Glomerular endothelial cell (primary cell): ENCODE measurements at regions not wholly inside any gene's neighbourhood (a gene's known extent, or its start where the extent isn't known, plus 50 kb on each side); places are given as distances from the start of the nearest gene placed in this dataset.

ENCODE experiments used
- DNase-seq: peaks from one replicate; pipeline ENCODE4 v3.0.0-alpha.2; 2011; ENCODE audit warnings: low read depth, low spot score; ENCODE audit errors: extremely low read depth

- no peak for DNase-seq
Observed at GRCh38 chr2:125842041-125842440, 813.9 kb upstream of the GYPC start.

- no peak for DNase-seq
Observed at GRCh38 chr2:125850541-125850940, 805.4 kb upstream of the GYPC start.

GRCh38 chr2:125852364-125852763 lies 803.6 kb upstream of the GYPC start:
- no peak for DNase-seq

GRCh38 chr2:125853626-125854025 lies 802.3 kb upstream of the GYPC start:
- DNase-seq: no peak

GRCh38 chr2:125855204-125855603 lies 800.8 kb upstream of the GYPC start:
- DNase-seq: no peak

- no peak for DNase-seq
Observed at GRCh38 chr2:125857971-125858794, 797.8 kb upstream of the GYPC start.

GRCh38 chr2:125861461-125861860 lies 794.5 kb upstream of the GYPC start:
- no peak for DNase-seq

GRCh38 chr2:125867908-125868307 lies 788.0 kb upstream of the GYPC start:
- no peak for DNase-seq

GRCh38 chr2:125870264-125870663 lies 785.7 kb upstream of the GYPC start:
- DNase-seq: no peak

GRCh38 chr2:125870746-125871145 lies 785.2 kb upstream of the GYPC start:
- no peak for DNase-seq

- DNase-seq: no peak
Observed at GRCh38 chr2:125874564-125874963, 781.4 kb upstream of the GYPC start.

GRCh38 chr2:125885340-125885739 lies 770.6 kb upstream of the GYPC start:
- no peak for DNase-seq

GRCh38 chr2:125886153-125886552 lies 769.8 kb upstream of the GYPC start:
- no peak for DNase-seq

- no peak for DNase-seq
Observed at GRCh38 chr2:125901278-125901677, 754.7 kb upstream of the GYPC start.

- DNase-seq: no peak
Observed at GRCh38 chr2:125925891-125926546, 729.9 kb upstream of the GYPC start.

- DNase-seq: no peak
Observed at GRCh38 chr2:125935559-125935958, 720.4 kb upstream of the GYPC start.

- DNase-seq: no peak
Observed at GRCh38 chr2:125942585-125943424, 713.2 kb upstream of the GYPC start.

GRCh38 chr2:125959047-125959446 lies 696.9 kb upstream of the GYPC start:
- DNase-seq: no peak

- DNase-seq: no peak
Observed at GRCh38 chr2:125961739-125962138, 694.2 kb upstream of the GYPC start.

- no peak for DNase-seq
Observed at GRCh38 chr2:125979886-125980285, 676.1 kb upstream of the GYPC start.

GRCh38 chr2:125983364-125983763 lies 672.6 kb upstream of the GYPC start:
- DNase-seq: no peak
